Activated CD4-positive, alpha-beta T cell treated with anti-CD3 and anti-CD28 coated beads for 24 hours (primary cell): ENCODE measurements at regions not wholly inside any gene's neighbourhood (a gene's known extent, or its start where the extent isn't known, plus 50 kb on each side); places are given as distances from the start of the nearest gene placed in this dataset.
"Not testable (repeated sequence)": the region's sequence is repeated elsewhere in the genome, so short reads cannot be mapped to it uniquely, and the experiment has no call there.

Source experiments
- DNase-seq, 2 donors: peaks; one replicate each; pipeline ENCODE4 v3.0.0-alpha.2; 2020; ENCODE audit warnings: low read depth in 2 of 2

DNA sequence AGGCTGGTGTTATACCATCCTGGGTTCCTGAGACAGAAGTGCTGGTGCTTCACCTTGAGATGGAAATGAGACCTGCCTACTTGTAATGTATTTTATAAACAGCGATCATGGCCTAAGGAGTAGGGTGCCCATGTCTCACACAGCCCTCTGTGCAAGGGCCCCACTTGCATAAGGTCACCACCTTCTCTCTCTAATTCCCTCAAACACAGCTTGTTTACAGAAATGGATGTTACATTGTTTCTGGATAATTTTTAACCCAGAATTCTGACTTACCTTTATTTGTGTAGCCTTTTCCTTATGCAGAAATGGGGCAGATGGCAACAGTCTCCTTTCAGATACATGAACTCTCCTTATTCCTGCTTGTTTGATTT is 95.1 kb upstream of the UMPS start:
- no peak for DNase-seq

DNA sequence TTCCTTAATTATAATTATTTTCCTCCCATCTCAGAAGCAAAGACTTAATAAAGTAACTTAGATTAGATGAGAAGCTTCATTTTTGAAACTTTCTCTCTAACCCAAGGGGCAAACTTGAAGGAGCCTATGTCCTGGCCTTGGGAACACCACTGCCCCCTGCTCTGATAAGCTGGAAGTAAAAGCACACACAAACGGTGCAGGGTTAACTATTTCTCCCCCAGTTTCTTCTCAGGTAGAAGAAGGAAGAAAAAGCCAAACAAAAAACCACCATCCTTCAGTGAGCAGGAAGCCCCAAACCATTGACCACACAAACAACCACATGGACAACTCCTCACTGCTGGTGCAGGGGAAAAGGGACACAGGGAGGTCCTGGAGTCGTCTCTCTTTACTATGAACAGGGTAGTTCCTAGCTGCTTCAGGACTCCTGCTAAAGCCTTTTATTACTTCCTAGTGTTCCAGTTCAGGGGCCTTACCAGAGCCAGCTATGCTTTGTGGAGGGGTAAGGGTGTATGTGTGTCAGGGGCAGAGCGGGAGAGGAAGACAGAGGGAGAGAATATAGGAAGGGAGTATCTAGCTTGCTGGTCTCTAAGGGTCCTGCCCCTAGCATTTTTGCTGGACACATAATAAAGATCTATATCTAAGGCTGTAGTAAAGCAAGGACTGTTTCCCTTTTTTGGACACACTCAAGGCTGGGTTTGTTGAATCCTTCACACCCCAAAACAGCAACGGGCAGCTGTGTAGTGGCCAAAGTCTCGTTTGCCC is 94.0 kb upstream of the UMPS start:
- no peak for DNase-seq

DNA sequence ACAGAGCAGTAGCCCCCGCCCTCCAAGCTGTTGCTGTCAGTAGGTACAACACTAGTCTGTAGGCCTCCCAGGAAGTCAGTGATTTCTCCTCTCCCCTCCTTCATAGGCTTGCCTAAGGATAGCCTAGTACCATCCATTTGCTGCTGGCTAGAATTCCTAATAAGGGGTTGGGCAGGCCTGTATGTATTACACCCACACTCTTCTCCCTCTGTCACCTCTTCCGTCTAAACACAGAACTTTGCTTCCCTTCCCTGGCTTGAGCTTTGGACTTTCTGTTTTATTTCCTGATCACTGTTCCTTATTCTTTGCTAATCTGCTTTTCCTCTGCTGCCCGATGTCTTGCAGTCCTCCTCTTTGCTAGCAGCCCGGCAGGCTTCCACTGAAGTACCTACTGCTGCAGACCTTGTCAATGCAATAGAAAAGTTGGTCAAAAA is 93.4 kb upstream of the UMPS start:
- no peak for DNase-seq

DNA sequence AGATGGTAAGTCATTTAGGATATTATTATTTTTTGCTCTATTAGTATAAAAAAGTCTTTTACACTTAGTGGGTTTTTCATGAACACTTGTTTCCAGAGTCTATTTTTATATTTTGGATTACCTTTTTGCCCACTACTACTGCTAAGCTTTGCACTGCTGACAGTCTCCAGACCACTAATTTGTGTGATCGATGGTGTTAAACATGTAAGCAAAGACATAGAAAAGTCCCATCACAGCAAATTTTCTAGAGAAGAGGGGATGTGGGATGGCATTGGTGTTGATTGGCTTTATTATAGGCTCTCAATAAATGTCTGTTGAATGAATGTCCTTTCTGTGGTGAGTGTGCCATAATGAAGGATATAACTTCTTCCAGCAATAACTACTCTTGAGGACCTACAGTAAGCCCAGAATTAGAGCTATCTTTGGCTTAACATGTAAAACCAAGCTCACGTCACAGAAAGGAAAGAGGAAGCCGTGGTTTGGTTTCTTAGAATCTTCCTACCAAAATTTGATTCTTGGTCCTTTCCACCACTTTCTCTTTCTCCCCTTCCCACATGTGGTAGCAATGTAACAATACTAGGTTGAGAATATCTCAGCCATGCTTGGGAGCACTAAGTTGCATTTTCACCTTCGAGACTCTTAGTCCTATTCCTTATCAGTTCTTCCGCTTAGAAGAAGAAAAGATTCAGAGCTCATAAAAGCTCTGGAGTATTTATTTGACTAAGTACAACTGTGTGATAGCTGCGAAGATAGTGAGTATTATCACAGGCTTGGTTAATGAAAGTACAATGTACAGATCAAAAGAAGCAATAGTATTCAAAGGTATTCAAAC is 90.6 kb upstream of the UMPS start:
- DNase-seq, result no peak

DNA sequence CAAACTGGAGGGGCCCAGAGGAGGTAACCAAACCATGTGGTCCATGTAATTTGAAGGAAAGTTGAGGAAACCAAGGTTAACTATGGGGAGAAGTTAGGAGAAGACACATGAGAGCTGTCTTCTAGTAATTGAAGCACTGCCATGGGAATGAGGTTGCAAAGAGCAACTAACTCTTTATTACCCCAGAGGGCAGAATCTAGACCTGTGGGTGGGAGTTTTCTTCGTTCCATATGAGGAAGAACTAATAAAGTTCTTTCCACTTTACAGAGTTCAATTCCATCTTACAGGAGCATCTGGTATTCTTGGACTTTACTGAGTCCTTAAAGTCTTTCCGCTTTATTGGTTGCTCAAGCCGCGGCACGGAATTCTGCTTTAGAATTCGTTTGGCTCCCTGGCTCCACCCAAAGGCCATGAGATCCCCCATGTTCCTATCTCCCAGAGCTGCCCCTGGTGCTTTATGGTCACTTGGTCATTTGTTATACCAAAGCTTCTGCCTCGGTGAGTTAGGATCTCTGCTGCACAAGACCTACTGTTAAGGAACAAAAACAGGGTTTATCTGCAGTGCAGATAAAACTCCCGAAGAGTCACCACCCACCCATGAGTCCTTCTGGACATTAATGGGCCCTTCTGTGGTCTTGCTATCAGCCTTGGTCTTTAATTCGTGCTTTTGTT is 89.5 kb upstream of the UMPS start:
- DNase-seq, result no peak

DNA sequence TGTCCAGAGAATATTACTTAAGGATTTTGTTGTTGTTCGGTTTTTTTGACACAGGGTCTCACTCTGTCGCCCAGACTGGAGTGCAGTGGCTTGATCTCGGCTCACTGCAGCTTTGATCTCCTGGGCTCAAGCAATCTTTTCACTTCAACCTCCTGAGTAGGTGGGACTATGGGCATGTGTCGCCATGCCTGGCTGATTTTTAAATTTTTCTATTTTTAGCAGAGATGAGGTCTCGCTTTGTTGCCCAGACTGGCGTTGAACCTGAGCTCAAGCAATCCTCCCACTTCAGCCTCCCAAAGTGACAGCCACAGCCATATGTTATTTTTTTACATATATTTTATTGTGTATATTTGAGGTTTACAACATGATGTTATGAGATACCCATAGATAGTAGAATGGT is 86.8 kb upstream of the UMPS start:
- no peak for DNase-seq

DNA sequence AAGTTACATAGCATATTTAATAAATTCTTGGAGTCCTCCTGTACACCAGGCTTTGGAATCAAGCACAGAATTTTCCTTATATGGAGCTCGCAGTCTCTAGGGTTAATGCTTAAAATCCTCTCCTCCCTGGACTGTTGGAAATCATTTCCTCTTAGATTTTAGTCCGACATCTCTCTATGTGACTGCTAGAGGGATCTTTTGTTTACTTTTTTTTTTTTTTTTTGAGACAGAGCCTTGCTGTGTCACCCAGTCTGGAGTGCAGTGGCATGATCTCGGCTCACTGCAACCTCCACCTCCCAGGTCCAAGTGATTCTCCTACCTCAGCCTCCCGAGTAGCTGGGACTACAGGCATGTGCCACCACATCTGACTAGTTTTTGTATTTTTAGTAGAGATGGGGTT is 84.1 kb upstream of the UMPS start:
- not testable (repeated sequence) for DNase-seq

DNA sequence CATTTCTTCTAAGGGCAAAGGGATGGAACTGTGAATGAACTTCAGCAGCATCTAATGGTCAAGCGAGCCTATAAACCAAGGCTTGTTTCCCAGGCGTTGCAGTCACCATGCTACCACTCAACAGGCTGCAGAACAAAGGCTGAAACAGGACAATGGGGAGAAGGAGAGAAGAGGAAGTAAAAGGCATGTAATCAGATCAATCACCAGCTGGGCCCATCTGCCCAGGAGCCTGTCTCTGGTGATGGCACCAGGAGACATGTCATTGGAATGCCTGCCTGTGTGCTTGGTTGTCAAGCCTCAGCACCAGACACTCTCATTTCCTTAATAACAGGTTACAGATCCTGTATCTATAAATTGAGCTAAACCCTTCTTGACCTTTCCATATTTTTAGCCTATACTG is 81.7 kb upstream of the UMPS start:
- DNase-seq, result no peak

DNA sequence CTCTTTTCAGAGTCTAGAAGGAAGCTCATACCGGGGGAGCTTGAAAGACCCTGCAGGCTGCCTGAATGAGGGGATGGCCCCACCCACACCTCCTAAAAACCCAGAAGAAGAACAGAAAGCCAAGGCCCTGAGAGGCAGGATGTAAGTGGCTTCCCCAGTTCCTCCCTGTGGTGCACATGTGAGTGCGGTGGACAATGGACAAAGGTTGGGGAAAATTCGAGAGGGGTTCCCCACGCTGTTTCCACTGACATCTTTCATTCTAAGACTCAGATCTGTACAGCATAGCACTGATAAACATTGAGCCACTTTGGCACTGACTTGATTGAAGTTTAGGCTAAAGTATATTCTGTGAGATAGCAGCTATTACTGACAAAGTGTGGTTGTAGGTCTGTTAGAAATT is 79.5 kb upstream of the UMPS start:
- DNase-seq, result no peak

DNA sequence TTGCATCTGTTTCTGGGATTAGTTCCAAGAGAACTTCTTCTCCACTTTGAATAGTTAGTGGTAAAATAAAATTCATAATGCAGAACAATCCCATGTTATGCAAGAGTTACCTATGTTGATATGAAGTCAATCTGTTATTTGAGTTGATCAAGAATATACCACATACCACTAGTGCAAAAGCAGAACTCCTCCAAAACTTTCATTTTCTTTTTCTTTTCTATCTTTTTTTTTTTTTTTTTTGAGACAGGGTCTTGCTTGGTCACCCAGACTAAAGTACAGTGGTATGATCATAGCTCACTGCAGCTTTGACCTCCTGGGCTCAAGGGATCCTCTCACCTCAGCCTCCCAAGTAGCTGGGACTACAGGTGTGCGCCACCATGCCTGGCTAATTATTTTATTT is 78.8 kb upstream of the UMPS start:
- not testable (repeated sequence) for DNase-seq

DNA sequence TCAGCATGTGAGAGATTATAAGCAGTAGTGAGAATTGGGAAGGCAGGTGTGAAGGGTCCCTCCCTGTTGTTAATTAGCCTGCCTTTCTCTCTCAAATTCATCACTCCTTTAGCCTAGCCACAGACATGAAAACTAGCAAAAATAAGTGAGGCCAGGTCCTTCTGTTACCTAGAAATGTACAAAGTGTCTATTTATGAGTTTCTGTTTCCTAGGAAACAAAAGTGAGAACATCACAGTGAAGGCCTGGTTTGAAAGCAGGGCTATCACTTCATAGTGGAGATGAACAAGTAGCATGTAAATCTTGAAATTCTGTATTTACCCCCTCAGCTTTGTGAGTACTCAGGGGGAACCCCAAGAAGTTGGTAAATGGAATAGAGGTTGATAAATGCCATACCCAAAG is 78.2 kb upstream of the UMPS start:
- DNase-seq, result no peak

DNA sequence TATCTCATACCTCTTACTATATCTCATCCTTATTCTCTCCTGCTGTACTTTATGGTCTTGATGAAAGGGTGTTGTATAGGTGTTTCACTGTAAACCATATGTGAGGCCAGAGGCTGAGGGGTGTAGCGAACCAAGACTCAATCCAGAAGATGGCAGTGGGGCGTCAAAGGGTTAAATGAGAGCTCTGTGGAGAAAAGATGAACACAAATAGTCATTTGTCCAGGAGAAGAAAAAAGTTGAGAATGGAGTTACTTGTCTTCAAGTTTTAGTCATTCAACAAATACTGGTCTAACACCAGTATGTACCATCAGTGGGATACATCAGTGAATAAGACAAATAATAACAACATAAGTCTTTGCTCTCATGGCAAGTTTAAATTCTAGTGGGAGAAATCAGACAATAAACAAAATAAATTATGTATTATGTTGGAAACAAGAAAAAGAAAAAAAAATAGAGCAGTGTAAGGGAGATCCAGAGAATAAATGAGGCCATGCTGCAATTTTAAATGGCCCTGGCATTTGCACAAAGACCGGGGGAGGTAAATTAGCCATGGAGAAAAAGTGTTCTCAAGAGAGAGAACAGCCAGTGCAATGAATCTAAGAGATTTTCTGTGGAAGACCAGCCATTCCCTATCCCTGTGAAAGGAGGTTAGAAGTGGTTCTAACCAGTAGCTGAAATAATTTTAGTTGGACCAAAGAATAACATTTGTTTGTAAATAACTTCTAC is 77.0 kb upstream of the UMPS start:
- no peak for DNase-seq

DNA sequence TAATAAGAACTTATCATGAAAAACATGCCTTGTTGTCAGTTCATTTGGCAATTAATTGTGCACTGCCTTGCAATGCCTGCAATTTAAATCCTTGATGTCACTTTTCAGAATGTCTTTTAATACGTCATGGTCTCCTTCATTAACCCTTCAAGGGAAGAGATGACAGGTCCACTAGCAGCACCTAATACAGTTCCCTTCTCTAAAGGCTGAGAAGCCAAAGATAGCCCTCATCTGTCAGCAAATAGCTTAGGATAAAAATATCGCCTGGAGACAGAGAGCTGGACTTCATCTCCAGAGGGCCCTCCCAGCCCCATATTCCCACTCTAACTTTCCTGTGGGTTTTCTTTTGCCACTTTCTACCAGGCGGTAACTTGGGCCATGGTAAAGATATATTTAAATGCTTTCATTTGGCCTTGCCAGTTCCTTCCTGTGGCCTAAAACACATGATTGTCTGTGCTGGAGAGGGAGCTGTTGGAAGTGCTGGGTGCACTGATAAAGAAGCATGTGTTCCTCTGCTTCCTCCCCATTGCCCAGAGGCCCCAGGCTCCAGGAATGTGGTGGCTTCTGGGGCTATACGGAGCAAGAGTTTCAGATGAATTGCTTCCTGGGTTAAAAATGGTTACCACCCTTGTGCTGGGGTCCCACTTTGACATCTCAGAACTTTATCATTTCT is 76.3 kb upstream of the UMPS start:
- DNase-seq, result no peak

DNA sequence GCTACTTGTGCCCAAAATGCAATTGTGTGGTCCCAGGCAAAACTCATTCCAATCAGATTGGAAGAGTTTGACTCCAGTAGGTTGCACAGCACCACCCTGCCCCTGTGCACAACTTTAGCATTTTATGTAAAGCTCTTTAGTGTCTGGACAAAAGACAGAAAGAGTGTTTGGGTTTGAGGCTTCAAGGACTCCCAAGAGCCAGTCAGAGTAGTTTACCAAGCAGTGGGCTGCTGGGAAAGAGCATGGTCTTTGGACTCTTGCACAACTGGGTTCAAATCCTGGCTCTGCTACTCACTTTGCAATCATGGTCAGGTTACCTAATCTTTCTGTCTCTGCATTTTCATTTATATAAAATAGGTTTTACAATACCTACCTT is 75.8 kb upstream of the UMPS start:
- DNase-seq, result no peak

DNA sequence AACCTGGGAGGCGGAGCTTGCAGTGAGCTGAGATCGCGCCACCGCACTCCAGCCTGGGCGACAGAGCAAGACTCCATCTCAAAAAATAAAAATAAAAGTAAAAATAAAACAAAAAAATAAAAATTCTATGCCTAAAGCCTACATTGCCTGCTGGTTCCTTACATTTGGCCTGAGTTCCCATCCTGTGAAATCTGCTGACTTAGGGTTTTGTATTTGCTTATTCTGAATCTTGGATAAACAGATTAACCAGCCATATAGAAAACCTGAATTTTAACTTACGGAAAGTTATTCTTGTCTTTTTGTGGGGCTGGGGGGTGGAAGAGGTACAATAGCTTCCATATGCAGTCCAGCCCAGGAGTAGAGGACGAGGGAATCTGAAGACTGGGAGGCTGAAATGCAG is 73.7 kb upstream of the UMPS start:
- DNase-seq, result no peak

DNA sequence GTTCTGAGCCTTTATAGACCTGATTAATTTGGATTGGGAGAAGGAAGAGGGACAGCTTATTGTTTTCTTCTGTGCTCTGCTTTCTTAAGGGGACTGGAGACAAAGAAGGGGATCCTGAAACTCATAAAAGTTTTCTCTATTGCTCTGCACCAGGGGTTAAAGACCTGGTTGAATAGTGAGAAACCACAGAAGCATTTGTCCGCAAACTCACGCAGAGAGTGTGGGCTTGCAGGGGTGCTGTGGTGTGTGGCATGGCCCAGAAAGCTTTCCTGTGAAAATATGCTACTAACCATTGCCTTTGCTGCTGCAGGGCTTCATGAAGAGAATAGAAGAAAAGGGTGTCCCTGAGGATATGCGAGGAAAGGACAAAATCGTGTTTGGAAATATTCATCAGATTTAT is 73.1 kb upstream of the UMPS start:
- no peak for DNase-seq

DNA sequence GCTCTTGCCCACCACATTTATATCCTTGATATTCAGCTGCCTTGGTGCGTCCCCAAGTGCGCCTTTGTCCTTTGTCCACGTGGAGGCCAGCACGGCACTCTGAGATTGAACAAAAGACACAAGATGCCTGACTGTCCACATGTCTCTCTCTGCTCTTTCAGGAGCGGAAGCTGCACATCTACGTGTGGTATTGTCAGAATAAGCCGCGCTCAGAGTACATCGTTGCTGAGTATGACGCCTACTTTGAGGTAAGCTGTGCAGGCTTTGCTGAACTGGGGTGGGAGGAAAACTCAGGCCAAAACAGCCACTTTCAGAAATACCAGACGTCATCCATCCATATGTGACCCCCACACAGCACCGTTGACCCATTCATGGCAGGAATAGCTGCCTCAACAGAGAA is 72.0 kb upstream of the UMPS start:
- no peak for DNase-seq

DNA sequence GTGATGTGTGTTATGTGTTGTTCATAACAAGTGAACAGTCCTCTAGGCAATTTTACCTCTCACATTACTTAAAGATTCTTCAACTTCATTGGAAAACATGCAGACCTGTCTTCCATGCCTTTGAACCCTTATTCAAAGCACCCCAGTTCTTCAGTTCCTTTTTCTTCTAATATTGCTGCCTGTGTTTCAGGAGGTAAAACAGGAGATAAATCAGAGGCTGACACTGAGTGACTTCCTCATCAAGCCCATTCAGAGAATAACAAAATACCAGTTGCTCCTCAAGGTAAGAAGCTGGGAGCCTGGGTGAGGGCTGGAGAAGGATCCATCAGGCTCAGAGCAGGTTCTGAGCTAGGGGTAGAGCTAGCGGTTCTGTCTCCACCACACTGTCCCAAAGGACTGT is 71.1 kb upstream of the UMPS start:
- no peak for DNase-seq

DNA sequence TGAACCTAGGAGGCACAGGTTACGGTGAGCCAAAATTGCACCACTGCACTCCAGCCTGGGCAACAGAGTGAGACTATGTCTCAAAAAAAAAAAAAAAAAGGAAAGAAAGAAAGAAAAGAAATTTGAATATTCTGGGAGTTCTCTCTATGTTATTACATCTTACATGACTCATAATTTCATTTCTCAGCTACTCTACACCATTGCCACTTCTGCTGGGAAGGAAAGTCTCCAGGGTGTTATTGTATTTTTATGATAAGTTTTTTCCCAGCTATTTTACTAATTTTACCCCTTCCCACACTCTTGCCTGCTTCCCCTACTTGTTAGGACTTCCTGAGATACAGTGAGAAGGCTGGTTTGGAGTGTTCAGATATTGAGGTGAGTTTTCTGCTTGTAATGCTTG is 69.7 kb upstream of the UMPS start:
- DNase-seq, result no peak

DNA sequence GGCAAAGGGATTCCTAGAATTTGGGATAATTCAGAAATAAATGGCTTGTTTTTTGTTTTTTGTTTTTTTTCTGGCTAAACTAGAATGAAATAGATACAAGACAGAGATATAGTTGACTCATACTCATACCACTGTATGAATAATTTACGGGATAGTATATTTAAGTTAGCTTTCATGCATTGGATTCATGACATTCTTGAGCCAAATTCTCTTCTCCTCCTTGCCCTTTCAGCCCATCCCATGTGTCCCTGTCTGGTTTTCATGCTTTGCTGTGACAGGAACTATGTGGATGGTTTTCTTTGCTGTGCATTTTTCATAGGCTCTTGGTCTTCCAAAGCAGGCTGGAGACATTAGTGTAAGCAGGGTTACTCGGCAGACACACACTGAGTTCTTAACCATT is 66.6 kb upstream of the UMPS start:
- no peak for DNase-seq

DNA sequence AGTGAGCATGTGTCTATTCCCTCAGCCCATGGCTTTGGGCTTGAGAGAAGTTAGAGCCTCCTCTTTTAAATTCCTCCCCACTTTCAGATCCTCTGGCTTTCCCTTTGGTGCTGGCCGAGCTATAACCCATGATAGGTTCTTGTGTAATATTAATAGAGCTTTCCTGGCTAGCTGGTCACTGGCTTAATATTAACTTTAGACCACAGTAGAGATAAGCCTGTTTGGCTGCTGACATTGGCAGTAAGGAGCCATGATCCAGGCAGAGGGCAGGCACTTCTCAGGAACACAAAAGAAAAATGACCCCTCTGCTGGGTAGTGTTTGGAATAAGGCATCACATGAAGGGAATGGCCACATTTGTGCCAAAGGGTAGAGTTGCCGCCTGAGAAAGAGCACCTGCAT is 65.4 kb upstream of the UMPS start:
- no peak for DNase-seq

DNA sequence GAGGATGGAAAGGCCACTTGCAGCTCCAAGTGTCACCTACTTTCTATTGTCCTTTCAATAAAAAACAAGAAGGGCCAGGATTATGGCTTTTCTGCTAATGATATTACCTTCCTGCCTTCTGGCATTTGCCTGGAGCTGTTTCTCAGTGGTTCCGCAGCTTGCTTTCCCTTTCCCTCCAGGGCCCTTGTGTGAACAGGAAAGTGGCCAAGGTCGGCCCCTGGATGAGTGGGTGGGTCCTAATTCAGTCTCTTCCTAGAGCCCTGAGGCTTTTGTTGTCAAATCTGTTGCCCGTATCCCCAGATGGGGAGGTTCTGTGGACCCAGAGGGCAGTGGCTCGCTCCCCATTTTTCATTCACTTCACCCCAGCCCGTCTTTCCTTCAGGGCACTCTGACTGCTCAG is 64.2 kb upstream of the UMPS start:
- no peak for DNase-seq
